HEK293 (cell line): ENCODE measurements at regions not wholly inside any gene's neighbourhood (a gene's known extent, or its start where the extent isn't known, plus 50 kb on each side); places are given as distances from the start of the nearest gene placed in this dataset.
"Not testable (repeated sequence)": the region's sequence is repeated elsewhere in the genome, so short reads cannot be mapped to it uniquely, and the experiment has no call there.

ENCODE experiments used
- CTCF ChIA-PET: fragments of 350-600 bp; formaldehyde crosslinking; extraction: SDS; loops from one replicate; lab custom pipeline; 2021; ENCODE audit warnings: antibody characterized with exemption; lab: Yijun Ruan, JAX
- POLR2A ChIA-PET: fragments of 300-600 bp; formaldehyde crosslinking; extraction: SDS; loops from one replicate; lab custom pipeline; 2020; ENCODE audit warnings: antibody characterized with exemption, inconsistent platforms; lab: Yijun Ruan, JAX
- H3K27ac ChIP-seq: fragments of 200-500 bp; sonication (Bioruptor generic); 2 replicates; pipeline ENCODE4 v1.5.1; 2014; ENCODE audit warnings: low read depth, low read length, control low read depth, inconsistent platforms; ENCODE audit errors: extremely low read depth
- H3K36me3 ChIP-seq, 2 experiments: fragments of 200-500 bp in 1 of 2; sonication (Bioruptor generic) in 1 of 2; 1 replicate in 1 of 2; 2 replicates in 1 of 2; pipeline ENCODE4 v1.5.1; 2014 to 2017; ENCODE audit warnings: inconsistent platforms in 2 of 2, low read length in 2 of 2; ENCODE audit not compliant: control insufficient read depth in 2 of 2, insufficient read depth in 1 of 2
- H3K4me1 ChIP-seq: fragments of 200-500 bp; sonication (Bioruptor generic); 2 replicates; pipeline ENCODE4 v1.5.1; 2014; ENCODE audit warnings: mild to moderate bottlenecking, low read length, inconsistent platforms; ENCODE audit not compliant: control insufficient read depth, insufficient read depth
- H3K4me3 ChIP-seq: 2 replicates; pipeline ENCODE4 v1.5.1; 2011; ENCODE audit warnings: low read depth, mild to moderate bottlenecking, control low read depth, low read length, moderate library complexity
- H3K9me3 ChIP-seq: fragments of 200-500 bp; sonication (Bioruptor generic); 2 replicates; pipeline ENCODE4 v1.5.1; 2014; ENCODE audit warnings: low read depth, low read length, inconsistent platforms; ENCODE audit not compliant: control insufficient read depth, insufficient read depth
- GLI4 ChIP-seq: fragments of 450-650 bp; formaldehyde crosslinking; IDR thresholded peaks from 2 replicates; pipeline ENCODE4 v1.5.1; 2016; ENCODE audit warnings: missing biosample characterization, missing genetic modification characterization
- IKZF3 ChIP-seq: fragments of 450-650 bp; IDR thresholded peaks from 2 replicates; pipeline ENCODE4 v1.5.0; 2018; ENCODE audit warnings: missing biosample characterization, mild to moderate bottlenecking, missing genetic modification characterization, moderate library complexity
- KLF1 ChIP-seq: fragments of 450-650 bp; formaldehyde crosslinking; IDR thresholded peaks from 2 replicates; pipeline ENCODE4 v1.5.1; 2016; ENCODE audit warnings: missing biosample characterization, missing genetic modification characterization
- SALL2 ChIP-seq: fragments of 450-650 bp; formaldehyde crosslinking; IDR thresholded peaks from 2 replicates; pipeline ENCODE4 v1.5.0; 2017; ENCODE audit warnings: missing biosample characterization, mild to moderate bottlenecking, missing genetic modification characterization, borderline replicate concordance
- YY1 ChIP-seq: fragments of 450-650 bp; formaldehyde crosslinking; IDR thresholded peaks from 2 replicates; pipeline ENCODE4 v1.5.1; 2018; ENCODE audit warnings: missing biosample characterization, missing genetic modification characterization
- YY2 ChIP-seq: fragments of 450-650 bp; formaldehyde crosslinking; IDR thresholded peaks from 2 replicates; pipeline ENCODE4 v1.5.1; 2016; ENCODE audit warnings: missing biosample characterization, missing genetic modification characterization
- ZNF221 ChIP-seq: fragments of 450-650 bp; formaldehyde crosslinking; IDR thresholded peaks from 2 replicates; pipeline ENCODE4 v1.5.1; 2017; ENCODE audit warnings: missing biosample characterization, missing genetic modification characterization, borderline replicate concordance
- ZNF292 ChIP-seq: fragments of 450-650 bp; formaldehyde crosslinking; IDR thresholded peaks from 2 replicates; pipeline ENCODE4 v1.5.1; 2016; ENCODE audit warnings: low read depth, missing biosample characterization, missing genetic modification characterization, borderline replicate concordance
- ZNF423 ChIP-seq: fragments of 450-650 bp; formaldehyde crosslinking; IDR thresholded peaks from 2 replicates; pipeline ENCODE4 v1.5.1; 2016; ENCODE audit warnings: missing biosample characterization, missing genetic modification characterization
- ZNF521 ChIP-seq: fragments of 450-650 bp; formaldehyde crosslinking; IDR thresholded peaks from 2 replicates; pipeline ENCODE4 v1.5.1; 2017; ENCODE audit warnings: missing biosample characterization, mild to moderate bottlenecking, missing genetic modification characterization
- ZNF596 ChIP-seq: fragments of 450-650 bp; IDR thresholded peaks from 2 replicates; pipeline ENCODE4 v1.5.0; 2018; ENCODE audit warnings: missing biosample characterization, mild to moderate bottlenecking, missing genetic modification characterization, moderate library complexity
- ZNF624 ChIP-seq: fragments of 450-650 bp; formaldehyde crosslinking; IDR thresholded peaks from 2 replicates; pipeline ENCODE4 v1.5.1; 2017; ENCODE audit warnings: missing biosample characterization, missing genetic modification characterization
- TF ChIP-seq, protein P1 (sequence below): fragments of 450-650 bp; formaldehyde crosslinking; IDR thresholded peaks from 2 replicates; pipeline ENCODE4 v1.5.1; 2016; ENCODE audit warnings: missing biosample characterization, missing genetic modification characterization
- TF ChIP-seq, protein P2 (sequence below): fragments of 450-650 bp; formaldehyde crosslinking; IDR thresholded peaks from 2 replicates; pipeline ENCODE4 v1.5.1; 2016; ENCODE audit warnings: missing biosample characterization, missing genetic modification characterization
- TF ChIP-seq, protein P3 (sequence below): fragments of 450-650 bp; formaldehyde crosslinking; IDR thresholded peaks from 2 replicates; pipeline ENCODE4 v1.5.1; 2016; ENCODE audit warnings: missing biosample characterization, missing genetic modification characterization
- TF ChIP-seq, protein P4 (sequence below): IDR thresholded peaks from 2 replicates; pipeline ENCODE4 v1.6.1; 2011; ENCODE audit warnings: mild to moderate bottlenecking, low read depth, low read length, borderline replicate concordance

DNA sequence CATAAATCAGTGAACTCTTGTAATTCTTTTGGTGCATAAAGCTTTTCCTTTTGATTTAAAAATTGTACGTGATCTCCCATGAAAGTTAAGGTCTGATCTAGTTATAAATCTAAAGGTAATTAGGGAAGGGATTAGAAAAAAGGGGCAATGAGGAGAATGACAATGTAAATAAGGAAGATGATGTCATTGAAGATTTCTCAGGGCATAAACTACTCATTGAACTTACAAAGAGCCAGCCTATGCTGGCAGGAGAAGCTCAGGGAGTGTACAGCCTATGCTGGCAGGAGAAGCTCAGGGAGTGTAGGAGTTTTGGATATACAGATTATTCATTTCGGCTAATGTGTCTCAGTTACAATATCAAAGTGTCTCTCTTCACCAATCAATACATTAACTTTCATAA is 1533.5 kb upstream of the ADGRL3 start:
- TF ChIP-seq ZNF624 (tag by site-specific recombination), result no peak
- TF ChIP-seq, all 188 proteins: peak for 0
- ChIA-PET CTCF (no interaction called here), POLR2A (no interaction called here)
- Histone ChIP-seq H3K36me3 (no peaks in the 10 kb centered on the region), H3K9me3 (no peaks in the 10 kb centered on the region), H3K4me1 (no peaks in the 10 kb centered on the region), H3K27ac (no peak overlapping the region), H3K4me3 (no peak overlapping the region)

DNA sequence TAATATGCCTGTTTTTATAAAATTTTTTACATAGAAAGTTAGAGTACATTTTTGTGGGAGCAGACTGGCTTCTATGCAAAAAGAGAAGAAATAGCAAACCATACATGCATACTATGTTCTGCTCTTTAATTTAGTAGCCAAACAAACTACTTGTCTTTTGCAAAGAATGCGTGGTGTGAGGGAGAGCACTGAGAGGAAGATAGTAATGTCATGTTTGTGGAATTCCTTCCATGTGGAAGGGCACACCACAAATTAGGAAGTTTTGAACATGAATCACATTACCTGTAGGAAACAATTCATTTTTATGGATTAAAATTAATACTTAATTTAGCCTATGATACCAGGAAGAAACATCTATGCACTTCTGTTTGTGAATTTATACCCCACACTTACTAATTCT is 1529.1 kb upstream of the ADGRL3 start:
- CTCF ChIA-PET, result interaction anchor here (0.6 kb wide), 1 partner anchor 584 kb away, joined by 4 read pairs; no protein-coding TSS in a partner anchor
- Histone ChIP-seq H3K36me3 (no peaks in the 10 kb centered on the region), H3K9me3 (no peaks in the 10 kb centered on the region), H3K27ac (no peak overlapping the region), H3K4me1 (no peaks in the 10 kb centered on the region), H3K4me3 (no peak overlapping the region)
- POLR2A ChIA-PET, result no interaction called here
- TF ChIP-seq ZNF292 (tag by site-specific recombination), result no peak
- no peak for TF ChIP-seq IKZF3 (tag by site-specific recombination)
- TF ChIP-seq, protein P1, sequence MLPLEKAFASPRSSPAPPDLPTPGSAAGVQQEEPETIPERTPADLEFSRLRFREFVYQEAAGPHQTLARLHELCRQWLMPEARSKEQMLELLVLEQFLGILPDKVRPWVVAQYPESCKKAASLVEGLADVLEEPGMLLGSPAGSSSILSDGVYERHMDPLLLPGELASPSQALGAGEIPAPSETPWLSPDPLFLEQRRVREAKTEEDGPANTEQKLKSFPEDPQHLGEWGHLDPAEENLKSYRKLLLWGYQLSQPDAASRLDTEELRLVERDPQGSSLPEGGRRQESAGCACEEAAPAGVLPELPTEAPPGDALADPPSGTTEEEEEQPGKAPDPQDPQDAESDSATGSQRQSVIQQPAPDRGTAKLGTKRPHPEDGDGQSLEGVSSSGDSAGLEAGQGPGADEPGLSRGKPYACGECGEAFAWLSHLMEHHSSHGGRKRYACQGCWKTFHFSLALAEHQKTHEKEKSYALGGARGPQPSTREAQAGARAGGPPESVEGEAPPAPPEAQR (tag by site-specific recombination), result no peak

DNA sequence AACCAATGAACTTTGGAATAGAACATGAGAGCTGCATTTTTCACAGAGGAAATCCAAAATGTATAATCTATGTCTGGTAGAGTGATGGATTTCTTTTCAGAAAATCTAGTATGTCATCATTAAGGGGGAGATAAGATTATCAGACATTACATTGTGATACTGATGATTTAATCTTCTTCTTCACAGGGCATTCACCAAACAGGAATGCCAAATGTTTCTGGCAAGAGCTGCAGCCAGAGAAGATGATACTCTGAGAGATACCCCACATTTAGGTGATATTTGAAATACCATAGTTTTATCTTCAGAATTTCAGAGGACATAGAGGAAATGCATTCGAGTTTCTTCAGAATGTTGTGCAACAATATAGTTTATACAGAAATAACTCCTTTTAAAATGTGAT is 1523.7 kb upstream of the ADGRL3 start:
- Histone ChIP-seq H3K4me1 (no peaks in the 10 kb centered on the region), H3K4me3 (no peak overlapping the region), H3K36me3 (no peaks in the 10 kb centered on the region), H3K9me3 (no peaks in the 10 kb centered on the region), H3K27ac (no peak overlapping the region)
- TF ChIP-seq, protein P2, sequence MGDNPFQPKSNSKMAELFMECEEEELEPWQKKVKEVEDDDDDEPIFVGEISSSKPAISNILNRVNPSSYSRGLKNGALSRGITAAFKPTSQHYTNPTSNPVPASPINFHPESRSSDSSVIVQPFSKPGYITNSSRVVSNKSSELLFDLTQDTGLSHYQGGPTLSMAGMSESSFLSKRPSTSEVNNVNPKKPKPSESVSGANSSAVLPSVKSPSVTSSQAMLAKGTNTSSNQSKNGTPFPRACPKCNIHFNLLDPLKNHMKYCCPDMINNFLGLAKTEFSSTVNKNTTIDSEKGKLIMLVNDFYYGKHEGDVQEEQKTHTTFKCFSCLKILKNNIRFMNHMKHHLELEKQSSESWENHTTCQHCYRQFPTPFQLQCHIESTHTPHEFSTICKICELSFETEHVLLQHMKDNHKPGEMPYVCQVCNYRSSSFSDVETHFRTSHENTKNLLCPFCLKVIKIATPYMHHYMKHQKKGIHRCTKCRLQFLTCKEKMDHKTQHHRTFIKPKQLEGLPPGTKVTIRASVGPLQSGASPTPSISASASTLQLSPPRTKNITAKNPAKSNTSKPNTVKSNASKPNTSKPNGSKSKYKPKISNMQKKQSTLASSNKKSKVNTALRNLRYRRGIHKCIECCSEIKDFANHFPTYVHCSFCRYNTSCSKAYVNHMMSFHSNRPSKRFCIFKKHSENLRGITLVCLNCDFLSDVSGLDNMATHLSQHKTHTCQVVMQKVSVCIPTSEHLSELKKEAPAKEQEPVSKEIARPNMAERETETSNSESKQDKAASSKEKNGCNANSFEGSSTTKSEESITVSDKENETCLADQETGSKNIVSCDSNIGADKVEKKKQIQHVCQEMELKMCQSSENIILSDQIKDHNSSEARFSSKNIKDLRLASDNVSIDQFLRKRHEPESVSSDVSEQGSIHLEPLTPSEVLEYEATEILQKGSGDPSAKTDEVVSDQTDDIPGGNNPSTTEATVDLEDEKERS, result no peak
- TF ChIP-seq IKZF3 (tag by site-specific recombination), result no peak
- TF ChIP-seq ZNF521 (tag by site-specific recombination), result no peak
- TF ChIP-seq, protein P3, sequence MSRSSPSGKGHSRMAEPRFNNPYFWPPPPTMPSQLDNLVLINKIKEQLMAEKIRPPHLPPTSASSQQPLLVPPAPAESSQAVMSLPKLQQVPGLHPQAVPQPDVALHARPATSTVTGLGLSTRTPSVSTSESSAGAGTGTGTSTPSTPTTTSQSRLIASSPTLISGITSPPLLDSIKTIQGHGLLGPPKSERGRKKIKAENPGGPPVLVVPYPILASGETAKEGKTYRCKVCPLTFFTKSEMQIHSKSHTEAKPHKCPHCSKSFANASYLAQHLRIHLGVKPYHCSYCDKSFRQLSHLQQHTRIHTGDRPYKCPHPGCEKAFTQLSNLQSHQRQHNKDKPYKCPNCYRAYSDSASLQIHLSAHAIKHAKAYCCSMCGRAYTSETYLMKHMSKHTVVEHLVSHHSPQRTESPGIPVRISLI (tag by site-specific recombination), result no peak
- no peak for TF ChIP-seq KLF1 (tag by site-specific recombination)
- no peak for TF ChIP-seq ZNF596
- TF ChIP-seq YY2, result no peak
- TF ChIP-seq ZNF423, result no peak
- TF ChIP-seq SALL2, result no peak
- TF ChIP-seq, protein P4, sequence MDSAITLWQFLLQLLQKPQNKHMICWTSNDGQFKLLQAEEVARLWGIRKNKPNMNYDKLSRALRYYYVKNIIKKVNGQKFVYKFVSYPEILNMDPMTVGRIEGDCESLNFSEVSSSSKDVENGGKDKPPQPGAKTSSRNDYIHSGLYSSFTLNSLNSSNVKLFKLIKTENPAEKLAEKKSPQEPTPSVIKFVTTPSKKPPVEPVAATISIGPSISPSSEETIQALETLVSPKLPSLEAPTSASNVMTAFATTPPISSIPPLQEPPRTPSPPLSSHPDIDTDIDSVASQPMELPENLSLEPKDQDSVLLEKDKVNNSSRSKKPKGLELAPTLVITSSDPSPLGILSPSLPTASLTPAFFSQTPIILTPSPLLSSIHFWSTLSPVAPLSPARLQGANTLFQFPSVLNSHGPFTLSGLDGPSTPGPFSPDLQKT, result no peak
- no peak for TF ChIP-seq ZNF221 (tag by site-specific recombination)
- TF ChIP-seq YY1, result no peak
- TF ChIP-seq GLI4, result no peak
- ChIA-PET POLR2A (no interaction called here), CTCF (no interaction called here)

DNA sequence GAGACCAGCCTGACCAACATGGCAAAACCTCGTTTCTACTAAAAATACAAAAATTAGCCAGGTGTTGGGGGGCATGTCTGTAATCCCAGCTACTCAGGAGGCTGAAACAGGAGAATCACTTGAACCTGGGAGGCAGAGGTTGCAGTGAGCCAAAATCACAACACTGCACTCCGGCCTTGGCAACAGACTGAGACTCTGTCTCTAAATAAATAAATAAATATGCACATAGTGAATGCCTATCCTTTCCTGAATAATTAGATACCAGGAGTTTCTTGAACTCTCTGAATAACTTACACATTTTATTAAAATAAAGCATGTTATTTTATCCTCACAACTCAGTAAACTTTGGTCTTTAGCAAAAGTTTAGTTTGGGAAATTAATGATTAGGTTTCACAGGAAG is 1523.1 kb upstream of the ADGRL3 start:
- H3K4me3 ChIP-seq, H3K27ac ChIP-seq, POLR2A ChIA-PET, H3K9me3 ChIP-seq, H3K4me1 ChIP-seq, H3K36me3 ChIP-seq, CTCF ChIA-PET: not testable (repeated sequence)
